ENCODE measurements at regions not wholly inside any gene's neighbourhood (a gene's known extent, or its start where the extent isn't known, plus 50 kb on each side); places are given as distances from the start of the nearest gene placed in this dataset.

GRCh38 chr6:99833034-99833433 is 161.0 kb downstream of the MCHR2 start:
- TF ChIP-seq, protein P1, sequence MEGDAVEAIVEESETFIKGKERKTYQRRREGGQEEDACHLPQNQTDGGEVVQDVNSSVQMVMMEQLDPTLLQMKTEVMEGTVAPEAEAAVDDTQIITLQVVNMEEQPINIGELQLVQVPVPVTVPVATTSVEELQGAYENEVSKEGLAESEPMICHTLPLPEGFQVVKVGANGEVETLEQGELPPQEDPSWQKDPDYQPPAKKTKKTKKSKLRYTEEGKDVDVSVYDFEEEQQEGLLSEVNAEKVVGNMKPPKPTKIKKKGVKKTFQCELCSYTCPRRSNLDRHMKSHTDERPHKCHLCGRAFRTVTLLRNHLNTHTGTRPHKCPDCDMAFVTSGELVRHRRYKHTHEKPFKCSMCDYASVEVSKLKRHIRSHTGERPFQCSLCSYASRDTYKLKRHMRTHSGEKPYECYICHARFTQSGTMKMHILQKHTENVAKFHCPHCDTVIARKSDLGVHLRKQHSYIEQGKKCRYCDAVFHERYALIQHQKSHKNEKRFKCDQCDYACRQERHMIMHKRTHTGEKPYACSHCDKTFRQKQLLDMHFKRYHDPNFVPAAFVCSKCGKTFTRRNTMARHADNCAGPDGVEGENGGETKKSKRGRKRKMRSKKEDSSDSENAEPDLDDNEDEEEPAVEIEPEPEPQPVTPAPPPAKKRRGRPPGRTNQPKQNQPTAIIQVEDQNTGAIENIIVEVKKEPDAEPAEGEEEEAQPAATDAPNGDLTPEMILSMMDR (IDR thresholded peaks at IDR 0.05; ENCODE audit: control insufficient read depth, extremely low read depth, insufficient read depth) = no peak
- DNase-seq (ENCODE audit: low read depth) = no peak
- H3K4me3 ChIP-seq (ENCODE audit: low read depth, low read length) = no peak overlapping the region

DNA sequence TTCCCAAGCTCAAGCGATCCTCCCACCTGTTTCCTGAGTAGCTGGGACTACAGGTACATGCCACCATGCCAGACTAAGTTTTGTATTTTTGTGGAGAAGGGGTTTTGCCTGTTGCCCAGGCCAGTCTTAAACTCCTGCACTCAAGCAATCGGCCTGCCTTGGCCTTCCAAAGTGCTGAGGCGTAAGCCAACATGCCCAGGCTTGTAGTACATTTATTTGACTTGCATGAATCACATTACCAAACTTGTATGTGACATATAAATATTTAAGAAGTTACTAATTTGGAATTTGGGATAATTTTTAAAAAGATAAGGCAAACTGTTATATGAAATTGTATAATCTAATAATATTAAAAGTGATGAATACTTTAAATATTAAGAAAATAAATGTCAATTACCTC is 157.6 kb downstream of the MCHR2 start:
- TF ChIP-seq, protein P1 (IDR thresholded peaks at IDR 0.05; ENCODE audit: control insufficient read depth, extremely low read depth, insufficient read depth) = no peak
- DNase-seq (ENCODE audit: low read depth) = no peak
- no peak overlapping the region for H3K4me3 ChIP-seq (ENCODE audit: low read depth, low read length)

DNA sequence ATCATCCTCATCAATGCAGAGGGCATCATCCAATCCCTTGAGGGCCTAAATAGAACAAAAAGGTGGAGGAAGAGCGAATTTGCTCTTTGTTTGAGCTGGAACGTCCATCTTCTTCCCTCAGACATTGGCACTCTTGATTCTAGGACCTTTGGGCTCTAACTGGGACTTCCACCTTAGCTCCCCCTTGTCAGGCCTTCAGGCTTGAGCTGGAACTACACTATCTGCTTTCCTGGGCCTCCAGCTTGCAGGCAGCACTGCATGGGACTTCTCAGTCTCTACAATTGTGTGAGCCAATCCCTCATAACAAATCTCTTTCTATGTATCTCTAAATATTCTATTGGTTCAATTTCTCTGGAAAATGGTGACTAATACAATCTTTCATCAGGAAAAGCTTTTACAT is 155.4 kb downstream of the MCHR2 start:
- no peak for DNase-seq (ENCODE audit: low read depth)
- TF ChIP-seq, protein P1 (IDR thresholded peaks at IDR 0.05; ENCODE audit: control insufficient read depth, extremely low read depth, insufficient read depth) = no peak
- no peak overlapping the region for H3K4me3 ChIP-seq (ENCODE audit: low read depth, low read length)

DNA sequence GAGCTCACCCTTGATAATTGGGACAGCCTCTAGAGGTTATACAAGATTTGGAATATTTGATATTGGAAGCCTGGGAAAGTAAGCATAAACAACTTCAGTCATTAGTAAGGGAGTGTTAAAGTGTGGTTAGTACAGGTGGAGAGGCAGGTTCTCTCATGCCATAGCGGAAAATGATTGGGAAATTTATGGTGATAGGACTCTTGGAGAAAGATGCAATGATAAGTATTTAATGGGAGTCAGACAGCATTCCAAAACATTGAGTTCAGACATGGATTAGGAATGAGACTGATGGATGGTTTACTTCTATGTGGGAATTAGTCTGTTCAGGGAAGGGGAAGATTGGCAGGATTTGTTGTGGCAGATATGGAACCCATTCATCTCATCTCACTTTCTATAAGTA is 152.7 kb downstream of the MCHR2 start:
- H3K4me3 ChIP-seq (ENCODE audit: low read depth, low read length) = no peak overlapping the region
- no peak for DNase-seq (ENCODE audit: low read depth)
- TF ChIP-seq, protein P1 (IDR thresholded peaks at IDR 0.05; ENCODE audit: control insufficient read depth, extremely low read depth, insufficient read depth) = no peak

DNA sequence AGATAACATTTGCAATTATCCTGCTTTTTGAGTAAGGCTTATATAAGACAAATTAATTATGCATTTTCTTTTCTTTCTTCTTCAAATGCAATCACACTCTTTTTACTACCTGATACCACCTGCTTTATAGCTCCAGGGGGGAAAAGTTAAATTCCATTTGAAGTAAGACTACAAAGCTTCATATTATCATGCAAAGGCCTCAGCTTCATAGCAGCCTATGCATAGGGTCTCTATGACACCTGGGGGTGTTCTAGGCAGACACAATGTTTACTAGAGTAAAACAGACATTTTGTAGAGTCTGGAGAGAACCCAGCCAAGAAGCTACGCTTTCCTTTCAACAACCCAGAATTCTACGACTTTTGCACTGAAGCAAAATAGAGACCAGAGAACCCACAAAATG is 148.0 kb downstream of the MCHR2 start:
- DNase-seq (ENCODE audit: low read depth) = no peak
- no peak overlapping the region for H3K4me3 ChIP-seq (ENCODE audit: low read depth, low read length)
- TF ChIP-seq, protein P1 (IDR thresholded peaks at IDR 0.05; ENCODE audit: control insufficient read depth, extremely low read depth, insufficient read depth) = no peak

DNA sequence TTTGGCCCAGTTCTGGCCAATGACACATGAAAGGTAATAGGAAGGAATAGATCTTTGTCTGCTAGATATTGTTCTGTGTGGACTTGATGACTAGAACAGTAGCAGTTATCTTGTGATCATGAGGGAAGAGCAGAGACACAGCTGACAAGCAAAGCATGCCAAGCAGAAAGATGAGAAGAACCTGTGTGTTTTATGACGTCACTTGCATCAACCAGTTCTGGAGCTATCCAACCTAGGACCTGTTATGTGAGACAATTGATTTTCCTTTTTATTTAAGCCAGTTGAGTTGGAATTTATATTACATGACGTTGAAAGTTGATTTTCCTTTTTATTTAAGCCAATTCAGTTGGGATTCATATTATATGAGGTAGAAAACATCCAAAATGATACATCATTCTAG is 143.2 kb downstream of the MCHR2 start:
- DNase-seq (ENCODE audit: low read depth) = no peak
- H3K4me3 ChIP-seq (ENCODE audit: low read depth, low read length) = no peak overlapping the region
- TF ChIP-seq, protein P1 (IDR thresholded peaks at IDR 0.05; ENCODE audit: control insufficient read depth, extremely low read depth, insufficient read depth) = no peak

- H3K4me3 ChIP-seq (ENCODE audit: low read depth, low read length) = no peak overlapping the region
- no peak for DNase-seq (ENCODE audit: low read depth)
- TF ChIP-seq, protein P1 (IDR thresholded peaks at IDR 0.05; ENCODE audit: control insufficient read depth, extremely low read depth, insufficient read depth) = no peak
Observed at GRCh38 chr6:99852031-99852430, 142.0 kb downstream of the MCHR2 start.

Measured in LNCaP clone FGC (cell line).